K562 (cell line): ENCODE measurements at regions not wholly inside any gene's neighbourhood (a gene's known extent, or its start where the extent isn't known, plus 50 kb on each side); places are given as distances from the start of the nearest gene placed in this dataset.

Experiments used
- ATF7 ChIP-seq: fragments of 450-650 bp; IDR thresholded peaks from 2 replicates; pipeline ENCODE4 v1.7.1; 2014; ENCODE audit warnings: mild to moderate bottlenecking, moderate library complexity
- CBFA2T3 ChIP-seq: fragments of 450-650 bp; IDR thresholded peaks from 2 replicates; pipeline ENCODE4 v1.6.1; 2017
- HDAC1 ChIP-seq, 2 experiments: fragments of 450-650 bp; IDR thresholded peaks; 2 replicates each; pipeline ENCODE4 v1.6.1; 2016 to 2017; ENCODE audit warnings: inconsistent platforms in 1 of 2, mild to moderate bottlenecking in 1 of 2, moderate library complexity in 1 of 2
- HDAC2 ChIP-seq: fragments of 450-650 bp; IDR thresholded peaks from 2 replicates; pipeline ENCODE4 v1.6.1; 2016; ENCODE audit warnings: mild to moderate bottlenecking
- RBFOX2 ChIP-seq: fragments of 200-400 bp; formaldehyde crosslinking; IDR thresholded peaks from 2 replicates; pipeline ENCODE4 v1.6.1; 2017; ENCODE audit warnings: low read depth, mild to moderate bottlenecking, low read length, moderate library complexity
- RBM14 ChIP-seq: fragments of 200-400 bp; formaldehyde crosslinking; IDR thresholded peaks from 2 replicates; pipeline ENCODE4 v1.6.1; 2018; ENCODE audit warnings: low read depth, mild to moderate bottlenecking, low read length, moderate library complexity, borderline replicate concordance; ENCODE audit not compliant: insufficient read depth
- SIN3A ChIP-seq, 2 experiments: fragments of 150-350 bp in 1 of 2; IDR thresholded peaks; 2 replicates each; pipeline ENCODE4 v1.6.1; 2011 to 2016; ENCODE audit warnings: borderline replicate concordance in 2 of 2, low read depth in 2 of 2, low read length in 2 of 2, mild to moderate bottlenecking in 2 of 2, moderate library complexity in 2 of 2; ENCODE audit not compliant: control insufficient read depth in 1 of 2
- SMARCC2 ChIP-seq: fragments of 450-650 bp; IDR thresholded peaks from 2 replicates; pipeline ENCODE4 v1.6.1; 2017; ENCODE audit warnings: antibody characterized with exemption, moderate library complexity, mild to moderate bottlenecking, low read depth
- SMARCE1 ChIP-seq: fragments of 450-650 bp; IDR thresholded peaks from 2 replicates; pipeline ENCODE4 v1.7.1; 2016; ENCODE audit warnings: mild to moderate bottlenecking
- TAL1 ChIP-seq: fragments of 450-650 bp; IDR thresholded peaks from 2 replicates; pipeline ENCODE4 v1.6.1; 2016; ENCODE audit warnings: mild to moderate bottlenecking
- TEAD1 ChIP-seq, 2 experiments: fragments of 450-650 bp in 1 of 2; sonication (generic) in 1 of 2; formaldehyde crosslinking; IDR thresholded peaks; 2 replicates each; pipeline versions ENCODE4 v1.4.0 to v1.8.0; 2020 to 2022; ENCODE audit warnings: mild to moderate bottlenecking in 2 of 2, missing genetic modification reagents in 1 of 2
- ZEB2 ChIP-seq: fragments of 450-650 bp; IDR thresholded peaks from 2 replicates; pipeline ENCODE4 v1.6.1; 2016
- ZNF124 ChIP-seq: sonication (generic); formaldehyde crosslinking; IDR thresholded peaks from 2 replicates; pipeline ENCODE4 v1.8.1; 2022; ENCODE audit warnings: missing genetic modification reagents
- ZNF253 ChIP-seq: fragments of 250-450 bp; sonication (Bioruptor Pico); conservative IDR thresholded peaks from 2 replicates; pipeline ENCODE4 v1.6.1; 2021; ENCODE audit warnings: mild to moderate bottlenecking
- TF ChIP-seq, protein P1 (sequence below): fragments of 250-450 bp; sonication (Bioruptor Pico); IDR thresholded peaks from 2 replicates; pipeline ENCODE4 v1.8.0; 2022; ENCODE audit warnings: inconsistent platforms, mild to moderate bottlenecking, moderate library complexity, borderline replicate concordance
- TF ChIP-seq, protein P2 (sequence below), 2 experiments: fragments of 450-650 bp in 1 of 2; sonication (generic) in 1 of 2; formaldehyde crosslinking in 1 of 2; IDR thresholded peaks in 1 of 2; conservative IDR thresholded peaks in 1 of 2; 2 replicates each; pipeline versions ENCODE4 v1.6.1 to v1.8.1; 2016 to 2023; ENCODE audit warnings: mild to moderate bottlenecking in 2 of 2, moderate library complexity in 2 of 2, inconsistent platforms in 1 of 2, missing genetic modification reagents in 1 of 2
- TF ChIP-seq, protein P3 (sequence below): fragments of 250-450 bp; sonication (Bioruptor Pico); IDR thresholded peaks from 2 replicates; pipeline ENCODE4 v1.5.0; 2021
- TF ChIP-seq, protein P4 (sequence below), 2 experiments: fragments of 150-350 bp in 1 of 2; IDR thresholded peaks; 2 replicates each; pipeline ENCODE4 v1.6.1; 2012 to 2016; ENCODE audit warnings: low read depth in 2 of 2, low read length in 2 of 2, mild to moderate bottlenecking in 1 of 2, moderate library complexity in 1 of 2
- TF ChIP-seq, protein P5 (sequence below): fragments of 250-450 bp; sonication (Bioruptor Pico); IDR thresholded peaks from 2 replicates; pipeline ENCODE4 v1.9.0; 2021; ENCODE audit warnings: mild to moderate bottlenecking, inconsistent platforms

DNA sequence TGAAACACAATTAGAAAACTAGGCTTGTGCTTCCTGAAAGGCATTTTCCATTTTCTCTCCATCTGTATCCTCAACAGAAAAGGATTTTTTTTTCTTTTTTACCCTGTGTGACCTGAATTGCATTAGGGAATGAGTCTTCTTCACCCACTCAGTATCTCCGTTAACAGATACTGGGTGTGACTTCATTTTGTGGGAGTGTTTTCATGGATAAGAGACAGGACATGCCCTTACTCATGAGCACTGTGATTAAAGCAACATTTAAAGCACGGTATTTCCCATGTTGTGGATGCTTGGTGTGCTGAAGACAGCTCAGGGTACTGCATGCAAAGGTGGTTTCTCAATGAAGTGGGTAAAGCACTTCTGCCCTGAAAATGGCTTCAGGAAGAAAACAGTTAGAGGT lies 1397.3 kb upstream of the TMEM132C start (continued):
- TF ChIP-seq, protein P1, sequence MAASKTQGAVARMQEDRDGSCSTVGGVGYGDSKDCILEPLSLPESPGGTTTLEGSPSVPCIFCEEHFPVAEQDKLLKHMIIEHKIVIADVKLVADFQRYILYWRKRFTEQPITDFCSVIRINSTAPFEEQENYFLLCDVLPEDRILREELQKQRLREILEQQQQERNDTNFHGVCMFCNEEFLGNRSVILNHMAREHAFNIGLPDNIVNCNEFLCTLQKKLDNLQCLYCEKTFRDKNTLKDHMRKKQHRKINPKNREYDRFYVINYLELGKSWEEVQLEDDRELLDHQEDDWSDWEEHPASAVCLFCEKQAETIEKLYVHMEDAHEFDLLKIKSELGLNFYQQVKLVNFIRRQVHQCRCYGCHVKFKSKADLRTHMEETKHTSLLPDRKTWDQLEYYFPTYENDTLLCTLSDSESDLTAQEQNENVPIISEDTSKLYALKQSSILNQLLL (CRISPR knock-in tag), result no peak
- TF ChIP-seq ZNF253 (CRISPR knock-in tag) (no peak), ZNF124 (no peak), SMARCC2 (peak; percentile 64; the same call in 1 of the 2 replicates), SIN3A (IDR thresholded peaks at IDR 0.05; ENCODE audit: borderline replicate concordance in 2 of 2, control insufficient read depth in 1 of 2, low read depth in 2 of 2, low read length in 2 of 2) (no peak), CBFA2T3 (peak; percentile 95), TAL1 (peak; percentile 95), RBM14 (no peak), TEAD1 (CRISPR knock-in tag; IDR thresholded peaks at IDR 0.05) (no peak), ATF7 (peak; percentile 69), SMARCE1 (peak; percentile 80), HDAC1 (IDR thresholded peaks at IDR 0.05) (peak; percentile 35 to 77; a peak in 2 of 4 replicates), RBFOX2 (no peak), HDAC2 (peak; percentile 75), ZEB2 (0 out of 2 replicates have a peak, but pooled peaks have one; percentile 61)
- TF ChIP-seq, protein P2, sequence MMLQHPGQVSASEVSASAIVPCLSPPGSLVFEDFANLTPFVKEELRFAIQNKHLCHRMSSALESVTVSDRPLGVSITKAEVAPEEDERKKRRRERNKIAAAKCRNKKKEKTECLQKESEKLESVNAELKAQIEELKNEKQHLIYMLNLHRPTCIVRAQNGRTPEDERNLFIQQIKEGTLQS (IDR thresholded peaks at IDR 0.05), result peak; percentile 77
- TF ChIP-seq, protein P2 (CRISPR knock-in tag; conservative IDR thresholded peaks at IDR 0.05), result no peak
- TF ChIP-seq, protein P3, sequence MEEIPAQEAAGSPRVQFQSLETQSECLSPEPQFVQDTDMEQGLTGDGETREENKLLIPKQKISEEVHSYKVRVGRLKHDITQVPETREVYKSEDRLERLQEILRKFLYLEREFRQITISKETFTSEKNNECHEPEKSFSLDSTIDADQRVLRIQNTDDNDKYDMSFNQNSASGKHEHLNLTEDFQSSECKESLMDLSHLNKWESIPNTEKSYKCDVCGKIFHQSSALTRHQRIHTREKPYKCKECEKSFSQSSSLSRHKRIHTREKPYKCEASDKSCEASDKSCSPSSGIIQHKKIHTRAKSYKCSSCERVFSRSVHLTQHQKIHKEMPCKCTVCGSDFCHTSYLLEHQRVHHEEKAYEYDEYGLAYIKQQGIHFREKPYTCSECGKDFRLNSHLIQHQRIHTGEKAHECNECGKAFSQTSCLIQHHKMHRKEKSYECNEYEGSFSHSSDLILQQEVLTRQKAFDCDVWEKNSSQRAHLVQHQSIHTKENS (CRISPR knock-in tag), result no peak
- TF ChIP-seq, protein P4, sequence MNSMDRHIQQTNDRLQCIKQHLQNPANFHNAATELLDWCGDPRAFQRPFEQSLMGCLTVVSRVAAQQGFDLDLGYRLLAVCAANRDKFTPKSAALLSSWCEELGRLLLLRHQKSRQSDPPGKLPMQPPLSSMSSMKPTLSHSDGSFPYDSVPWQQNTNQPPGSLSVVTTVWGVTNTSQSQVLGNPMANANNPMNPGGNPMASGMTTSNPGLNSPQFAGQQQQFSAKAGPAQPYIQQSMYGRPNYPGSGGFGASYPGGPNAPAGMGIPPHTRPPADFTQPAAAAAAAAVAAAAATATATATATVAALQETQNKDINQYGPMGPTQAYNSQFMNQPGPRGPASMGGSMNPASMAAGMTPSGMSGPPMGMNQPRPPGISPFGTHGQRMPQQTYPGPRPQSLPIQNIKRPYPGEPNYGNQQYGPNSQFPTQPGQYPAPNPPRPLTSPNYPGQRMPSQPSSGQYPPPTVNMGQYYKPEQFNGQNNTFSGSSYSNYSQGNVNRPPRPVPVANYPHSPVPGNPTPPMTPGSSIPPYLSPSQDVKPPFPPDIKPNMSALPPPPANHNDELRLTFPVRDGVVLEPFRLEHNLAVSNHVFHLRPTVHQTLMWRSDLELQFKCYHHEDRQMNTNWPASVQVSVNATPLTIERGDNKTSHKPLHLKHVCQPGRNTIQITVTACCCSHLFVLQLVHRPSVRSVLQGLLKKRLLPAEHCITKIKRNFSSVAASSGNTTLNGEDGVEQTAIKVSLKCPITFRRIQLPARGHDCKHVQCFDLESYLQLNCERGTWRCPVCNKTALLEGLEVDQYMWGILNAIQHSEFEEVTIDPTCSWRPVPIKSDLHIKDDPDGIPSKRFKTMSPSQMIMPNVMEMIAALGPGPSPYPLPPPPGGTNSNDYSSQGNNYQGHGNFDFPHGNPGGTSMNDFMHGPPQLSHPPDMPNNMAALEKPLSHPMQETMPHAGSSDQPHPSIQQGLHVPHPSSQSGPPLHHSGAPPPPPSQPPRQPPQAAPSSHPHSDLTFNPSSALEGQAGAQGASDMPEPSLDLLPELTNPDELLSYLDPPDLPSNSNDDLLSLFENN (IDR thresholded peaks at IDR 0.05; ENCODE audit: low read depth in 2 of 2, low read length in 2 of 2), result peak in 1 of 2 experiments; percentile 69; a peak in 1 of 4 replicates
- TF ChIP-seq, protein P5, sequence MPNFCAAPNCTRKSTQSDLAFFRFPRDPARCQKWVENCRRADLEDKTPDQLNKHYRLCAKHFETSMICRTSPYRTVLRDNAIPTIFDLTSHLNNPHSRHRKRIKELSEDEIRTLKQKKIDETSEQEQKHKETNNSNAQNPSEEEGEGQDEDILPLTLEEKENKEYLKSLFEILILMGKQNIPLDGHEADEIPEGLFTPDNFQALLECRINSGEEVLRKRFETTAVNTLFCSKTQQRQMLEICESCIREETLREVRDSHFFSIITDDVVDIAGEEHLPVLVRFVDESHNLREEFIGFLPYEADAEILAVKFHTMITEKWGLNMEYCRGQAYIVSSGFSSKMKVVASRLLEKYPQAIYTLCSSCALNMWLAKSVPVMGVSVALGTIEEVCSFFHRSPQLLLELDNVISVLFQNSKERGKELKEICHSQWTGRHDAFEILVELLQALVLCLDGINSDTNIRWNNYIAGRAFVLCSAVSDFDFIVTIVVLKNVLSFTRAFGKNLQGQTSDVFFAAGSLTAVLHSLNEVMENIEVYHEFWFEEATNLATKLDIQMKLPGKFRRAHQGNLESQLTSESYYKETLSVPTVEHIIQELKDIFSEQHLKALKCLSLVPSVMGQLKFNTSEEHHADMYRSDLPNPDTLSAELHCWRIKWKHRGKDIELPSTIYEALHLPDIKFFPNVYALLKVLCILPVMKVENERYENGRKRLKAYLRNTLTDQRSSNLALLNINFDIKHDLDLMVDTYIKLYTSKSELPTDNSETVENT (CRISPR knock-in tag), result no peak
